CD4-positive, alpha-beta T cell treated with Interleukin-15 for 1 hour (primary cell): ENCODE measurements at regions not wholly inside any gene's neighbourhood (a gene's known extent, or its start where the extent isn't known, plus 50 kb on each side); places are given as distances from the start of the nearest gene placed in this dataset.
"Not testable (repeated sequence)": the region's sequence is repeated elsewhere in the genome, so short reads cannot be mapped to it uniquely, and the experiment has no call there.

Experiments
- DNase-seq: peaks from one replicate; pipeline ENCODE4 v3.0.0-alpha.2; 2020

- no peak for DNase-seq
Measured at GRCh38 chr2:105567996-105568494, 169.2 kb upstream of the FHL2 start.

GRCh38 chr2:105563000-105563719 lies 164.3 kb upstream of the FHL2 start:
- no peak for DNase-seq

- DNase-seq: no peak
Measured at GRCh38 chr2:105561401-105561800, 162.6 kb upstream of the FHL2 start.

GRCh38 chr2:105560157-105560556 lies 161.3 kb upstream of the FHL2 start:
- no peak for DNase-seq

GRCh38 chr2:105557021-105557920 lies 158.4 kb upstream of the FHL2 start:
- DNase-seq: no peak

GRCh38 chr2:105556366-105556765 lies 157.5 kb upstream of the FHL2 start:
- DNase-seq: no peak

- DNase-seq: no peak
Measured at GRCh38 chr2:105554235-105554634, 155.4 kb upstream of the FHL2 start.

- DNase-seq: no peak
Measured at GRCh38 chr2:105553538-105554196, 154.8 kb upstream of the FHL2 start.

- no peak for DNase-seq
Measured at GRCh38 chr2:105546628-105546974, 147.8 kb upstream of the FHL2 start.

- DNase-seq: peak; percentile 53
Measured at GRCh38 chr2:105545730-105546627, 147.1 kb upstream of the FHL2 start.

GRCh38 chr2:105544591-105545377 lies 145.9 kb upstream of the FHL2 start:
- no peak for DNase-seq

- DNase-seq: no peak
Measured at GRCh38 chr2:105541189-105542050, 142.6 kb upstream of the FHL2 start.

GRCh38 chr2:105540642-105541041 lies 141.8 kb upstream of the FHL2 start:
- DNase-seq: no peak

- DNase-seq: no peak
Measured at GRCh38 chr2:105539331-105539730, 140.5 kb upstream of the FHL2 start.

- DNase-seq: no peak
Measured at GRCh38 chr2:105538840-105539239, 140.0 kb upstream of the FHL2 start.

- DNase-seq: no peak
Measured at GRCh38 chr2:105537920-105538319, 139.1 kb upstream of the FHL2 start.

GRCh38 chr2:105537466-105537865 lies 138.6 kb upstream of the FHL2 start:
- DNase-seq: no peak

- no peak for DNase-seq
Measured at GRCh38 chr2:105536175-105536574, 137.3 kb upstream of the FHL2 start.

GRCh38 chr2:105529258-105529657 lies 130.4 kb upstream of the FHL2 start:
- DNase-seq: not testable (repeated sequence)
